Activated B cell treated with CpG ODN at 0.5 μM for 24 hours (primary cell): ENCODE measurements at regions not wholly inside any gene's neighbourhood (a gene's known extent, or its start where the extent isn't known, plus 50 kb on each side); places are given as distances from the start of the nearest gene placed in this dataset.

ENCODE experiments used
- ATAC-seq: fragments of 200-7000 bp; cut with Tn5 transposase; one replicate; pipeline ENCODE4 v1.10.0; 2021; ENCODE audit warnings: low read depth, mild to moderate bottlenecking, moderate library complexity
- CTCF ChIA-PET: fragments of 350-600 bp; sonication (Branson Sonifier 250); formaldehyde crosslinking; loops from one replicate; lab custom pipeline; 2021; ENCODE audit warnings: antibody characterized with exemption; lab: Charles Lee
- POLR2A ChIA-PET: fragments of 350-600 bp; sonication (Branson Sonifier 250); formaldehyde crosslinking; loops from one replicate; lab custom pipeline; 2021; ENCODE audit warnings: antibody characterized with exemption; lab: Charles Lee
- DNase-seq: peaks from one replicate; pipeline ENCODE4 v3.0.0; 2022
- H3K27ac Mint-ChIP-seq: one replicate; pipeline ENCODE4 v1.8.0; 2020; ENCODE audit warnings: mixed read lengths
- H3K27me3 Mint-ChIP-seq: one replicate; pipeline ENCODE4 v1.8.0; 2021; ENCODE audit warnings: mixed read lengths
- H3K36me3 Mint-ChIP-seq: one replicate; pipeline ENCODE4 v1.8.0; 2021; ENCODE audit warnings: low read depth, mixed read lengths
- H3K4me1 Mint-ChIP-seq: one replicate; pipeline ENCODE4 v1.8.0; 2021; ENCODE audit warnings: mixed read lengths
- H3K4me3 Mint-ChIP-seq: one replicate; pipeline ENCODE4 v1.8.0; 2020; ENCODE audit warnings: mild to moderate bottlenecking, mixed read lengths
- H3K9me3 Mint-ChIP-seq: one replicate; pipeline ENCODE4 v1.8.0; 2020; ENCODE audit warnings: mixed read lengths
- CTCF ChIP-seq: fragments of 200-600 bp; IDR thresholded peaks from one replicate; pipeline ENCODE4 v1.8.0; 2022; ENCODE audit warnings: antibody characterized with exemption, mild to moderate bottlenecking
- intact Hi-C: fragments of 100-400 bp; cut with micrococcal nuclease; formaldehyde crosslinking; loops from one replicate; pipeline ENCODE4 v1.15.1; 2024

DNA sequence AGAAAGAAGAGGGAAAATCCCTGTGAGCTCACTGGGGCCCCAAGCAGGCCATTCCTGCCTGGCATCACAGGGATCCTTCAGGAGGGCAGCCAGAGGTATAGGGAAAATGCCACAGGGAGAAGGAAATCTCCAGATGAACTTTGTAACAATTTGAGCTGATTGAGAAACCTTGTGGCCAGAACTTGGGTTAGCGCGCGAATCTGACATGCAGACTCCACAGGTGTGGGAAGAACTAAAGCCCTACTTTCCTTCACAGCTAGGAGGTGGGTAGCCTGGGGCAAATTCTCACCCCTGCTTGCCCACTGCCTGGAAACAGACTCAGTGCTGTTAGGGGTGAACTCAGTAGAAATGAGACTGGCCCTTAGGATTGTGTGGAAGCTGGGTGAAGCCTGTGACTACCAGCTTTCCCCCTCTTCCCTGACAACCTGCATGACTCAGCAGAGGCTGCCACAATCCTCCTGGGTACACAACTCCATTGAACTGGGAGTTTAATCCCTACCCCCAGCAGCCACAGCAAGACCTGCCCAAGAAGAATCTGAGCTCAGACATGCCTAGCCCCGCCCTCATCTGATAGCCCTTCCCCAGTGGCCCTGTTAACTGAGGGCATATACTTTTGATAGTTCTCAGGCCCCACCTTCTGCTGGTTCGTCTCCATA, 57.2 kb upstream of the USP9Y start:
- no peak overlapping the region for H3K4me3 Mint-ChIP-seq
- CTCF ChIA-PET = no interaction called here
- POLR2A ChIA-PET = no interaction called here
- ATAC-seq = no peak
- no peak overlapping the region for H3K27ac Mint-ChIP-seq
- no peak for DNase-seq
- intact Hi-C loops = no loop called here
- H3K36me3 Mint-ChIP-seq = no peaks in the 10 kb centered on the region
- peaks cover 2% of the 10 kb centered on the region for H3K27me3 Mint-ChIP-seq
- no peaks in the 10 kb centered on the region for H3K4me1 Mint-ChIP-seq
- no peak for TF ChIP-seq CTCF
- peaks cover 3% of the 10 kb centered on the region for H3K9me3 Mint-ChIP-seq

- TF ChIP-seq CTCF = no peak
Measured at GRCh38 chrY:12651095-12651494, 49.9 kb upstream of the USP9Y start.

More at GRCh38 chrY:12651095-12651494, 49.9 kb upstream of the USP9Y start:
- POLR2A ChIA-PET = no interaction called here
- no peak for DNase-seq
- Mint-ChIP-seq H3K4me3 (no peak overlapping the region), H3K27ac (no peak overlapping the region), H3K9me3 (peaks cover 5% of the 10 kb centered on the region), H3K36me3 (no peaks in the 10 kb centered on the region), H3K27me3 (no peaks in the 10 kb centered on the region), H3K4me1 (no peaks in the 10 kb centered on the region)
- intact Hi-C loops = no loop called here
- ATAC-seq = no peak
- CTCF ChIA-PET = no interaction called here
